ENCODE measurements at regions not wholly inside any gene's neighbourhood (a gene's known extent, or its start where the extent isn't known, plus 50 kb on each side); places are given as distances from the start of the nearest gene placed in this dataset.

DNA sequence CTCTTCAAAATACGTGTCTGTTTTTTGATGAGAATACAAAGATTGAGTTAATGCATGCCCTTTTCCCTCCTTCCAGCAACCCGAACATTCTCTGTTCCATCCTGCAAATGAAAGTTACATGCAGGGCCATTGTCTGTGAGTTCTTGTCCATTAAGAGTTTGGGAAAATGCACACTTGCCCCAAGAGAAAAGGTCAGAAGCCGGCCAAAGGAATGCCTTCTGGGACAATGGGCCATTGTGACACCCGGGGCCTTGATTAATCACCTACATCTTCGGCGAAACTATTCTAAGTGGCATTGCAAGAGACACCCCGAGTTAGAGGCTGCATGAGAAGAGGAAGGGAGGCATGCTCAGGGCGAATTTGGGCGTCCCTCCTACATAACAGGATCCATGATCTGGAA is 73.7 kb upstream of the COPS8 start:
- H3K4me1 ChIP-seq, result peaks cover 0 to 7% of the 10 kb centered on the region in 2 donors
- DNase-seq (no peak), ATAC-seq (no peak)
- intact Hi-C loops (cut with DNase I), result no loop called here
- H3K27me3 ChIP-seq, result no peaks in the 10 kb centered on the region
- H3K9me3 ChIP-seq, result no peaks in the 10 kb centered on the region
- no peak overlapping the region for H3K27ac ChIP-seq
- TF ChIP-seq, protein P1, sequence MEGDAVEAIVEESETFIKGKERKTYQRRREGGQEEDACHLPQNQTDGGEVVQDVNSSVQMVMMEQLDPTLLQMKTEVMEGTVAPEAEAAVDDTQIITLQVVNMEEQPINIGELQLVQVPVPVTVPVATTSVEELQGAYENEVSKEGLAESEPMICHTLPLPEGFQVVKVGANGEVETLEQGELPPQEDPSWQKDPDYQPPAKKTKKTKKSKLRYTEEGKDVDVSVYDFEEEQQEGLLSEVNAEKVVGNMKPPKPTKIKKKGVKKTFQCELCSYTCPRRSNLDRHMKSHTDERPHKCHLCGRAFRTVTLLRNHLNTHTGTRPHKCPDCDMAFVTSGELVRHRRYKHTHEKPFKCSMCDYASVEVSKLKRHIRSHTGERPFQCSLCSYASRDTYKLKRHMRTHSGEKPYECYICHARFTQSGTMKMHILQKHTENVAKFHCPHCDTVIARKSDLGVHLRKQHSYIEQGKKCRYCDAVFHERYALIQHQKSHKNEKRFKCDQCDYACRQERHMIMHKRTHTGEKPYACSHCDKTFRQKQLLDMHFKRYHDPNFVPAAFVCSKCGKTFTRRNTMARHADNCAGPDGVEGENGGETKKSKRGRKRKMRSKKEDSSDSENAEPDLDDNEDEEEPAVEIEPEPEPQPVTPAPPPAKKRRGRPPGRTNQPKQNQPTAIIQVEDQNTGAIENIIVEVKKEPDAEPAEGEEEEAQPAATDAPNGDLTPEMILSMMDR (IDR thresholded peaks at IDR 0.05), result no peak
- H3K36me3 ChIP-seq, result no peaks in the 10 kb centered on the region
- H3K4me3 ChIP-seq, result no peak overlapping the region

DNA sequence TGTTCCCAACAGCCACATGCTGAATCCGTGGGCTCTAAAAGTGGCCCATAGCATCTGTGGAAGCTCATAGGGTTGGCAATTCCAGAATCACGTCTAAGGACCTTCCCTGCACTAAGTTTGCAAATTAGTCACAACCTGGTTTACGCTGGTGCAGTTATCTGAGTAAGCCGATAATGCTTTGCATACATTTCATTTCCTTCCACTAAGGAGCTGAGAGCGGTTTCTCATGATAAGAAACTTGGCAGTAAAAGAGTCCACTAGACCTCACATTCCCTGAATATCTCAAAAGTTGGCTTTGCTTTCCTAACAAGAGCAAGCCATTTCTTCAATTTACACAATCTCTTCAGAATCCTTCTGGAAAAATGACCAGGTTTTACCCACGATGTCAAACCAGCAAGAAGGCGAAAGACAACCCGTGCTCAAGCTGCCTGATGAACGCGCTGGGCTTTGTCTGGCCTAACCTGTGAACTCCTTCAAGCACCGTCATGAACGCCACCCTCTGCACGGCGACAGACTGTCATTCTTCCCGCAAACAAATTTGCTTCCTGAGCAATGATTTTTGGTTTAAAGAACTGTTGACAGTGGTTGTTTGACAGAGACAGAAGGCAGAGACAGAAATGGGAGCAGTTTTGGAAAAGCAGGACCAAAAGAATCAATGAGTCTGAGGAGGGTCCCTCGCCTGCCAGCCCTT is 73.0 kb upstream of the COPS8 start:
- H3K9me3 ChIP-seq, result no peaks in the 10 kb centered on the region
- DNase-seq (peak in 2 of 4 donors; percentile 56 to 60), ATAC-seq (peak; percentile 90)
- H3K4me3 ChIP-seq, result no peak overlapping the region
- intact Hi-C loops (cut with DNase I), result no loop called here
- H3K4me1 ChIP-seq, result peaks cover 0 to 7% of the 10 kb centered on the region in 2 donors
- H3K36me3 ChIP-seq, result no peaks in the 10 kb centered on the region
- no peak overlapping the region for H3K27ac ChIP-seq
- H3K27me3 ChIP-seq, result no peaks in the 10 kb centered on the region
- TF ChIP-seq, protein P1 (IDR thresholded peaks at IDR 0.05), result no peak

- H3K9me3 ChIP-seq, result no peaks in the 10 kb centered on the region
- no peaks in the 10 kb centered on the region for H3K36me3 ChIP-seq
- no peak overlapping the region for H3K4me3 ChIP-seq
- TF ChIP-seq, protein P1 (IDR thresholded peaks at IDR 0.05), result no peak
- intact Hi-C loops (cut with DNase I), result no loop called here
- H3K27me3 ChIP-seq, result no peaks in the 10 kb centered on the region
- ATAC-seq, result no peak
- no peak overlapping the region for H3K27ac ChIP-seq
- DNase-seq, result no peak
- H3K4me1 ChIP-seq, result peaks cover 0 to 7% of the 10 kb centered on the region in 2 donors
Measured at GRCh38 chr2:237016121-237016915, 69.4 kb upstream of the COPS8 start.

DNA sequence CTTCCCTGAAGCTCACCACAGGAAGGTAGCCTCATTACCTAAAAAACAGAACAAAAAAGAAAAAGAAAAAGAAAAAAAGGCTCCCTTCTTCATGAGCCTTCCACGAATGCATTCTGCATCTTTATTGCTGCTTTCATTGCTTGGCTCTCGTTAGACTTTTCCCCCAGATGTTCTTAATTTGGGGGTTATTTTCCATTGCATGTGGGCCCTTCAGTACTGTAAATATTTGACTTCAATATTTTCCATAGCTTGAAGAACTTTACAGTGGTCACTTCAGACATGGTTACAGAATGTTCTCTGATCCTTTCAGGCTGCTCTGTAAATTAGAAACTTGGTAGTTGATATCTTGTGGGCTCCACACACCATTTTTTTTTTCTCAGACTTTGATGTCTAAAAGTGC is 65.6 kb upstream of the COPS8 start:
- Histone ChIP-seq H3K4me3 (no peak overlapping the region), H3K9me3 (no peaks in the 10 kb centered on the region), H3K27me3 (no peaks in the 10 kb centered on the region), H3K27ac (no peak overlapping the region), H3K4me1 (no peaks in the 10 kb centered on the region), H3K36me3 (no peaks in the 10 kb centered on the region)
- TF ChIP-seq, protein P1 (IDR thresholded peaks at IDR 0.05), result no peak
- intact Hi-C loops (cut with DNase I), result loop anchor here in 1 of 2 donors (10.0 kb wide), 1 partner anchor 505 kb away; no protein-coding TSS in a partner anchor
- ATAC-seq (no peak), DNase-seq (no peak)

GRCh38 chr2:237022533-237022932 is 63.2 kb upstream of the COPS8 start:
- H3K4me1 ChIP-seq, result peaks cover 0 to 5% of the 10 kb centered on the region in 2 donors
- DNase-seq, result no peak
- H3K4me3 ChIP-seq, result no peak overlapping the region
- H3K27me3 ChIP-seq, result no peaks in the 10 kb centered on the region
- no peak for ATAC-seq
- TF ChIP-seq, protein P1 (IDR thresholded peaks at IDR 0.05), result no peak
- H3K9me3 ChIP-seq, result no peaks in the 10 kb centered on the region
- no peaks in the 10 kb centered on the region for H3K36me3 ChIP-seq
- intact Hi-C loops (cut with DNase I), result loop anchor here in 1 of 2 donors (10.0 kb wide), 1 partner anchor 508 kb away; no protein-coding TSS in a partner anchor
- no peak overlapping the region for H3K27ac ChIP-seq

Measured in left lung (tissue), 4 donors.